ENCODE measurements at regions not wholly inside any gene's neighbourhood (a gene's known extent, or its start where the extent isn't known, plus 50 kb on each side); places are given as distances from the start of the nearest gene placed in this dataset.

GRCh38 chr2:15806801-15807417 lies 133.4 kb upstream of the MYCN start:
- TF ChIP-seq CTCF (IDR thresholded peaks at IDR 0.05) (no peak), POLR2A (IDR thresholded peaks at IDR 0.05) (no peak)

All from right lobe of liver (tissue), 4 donors.